Ishikawa (cell line): ENCODE measurements at regions not wholly inside any gene's neighbourhood (a gene's known extent, or its start where the extent isn't known, plus 50 kb on each side); places are given as distances from the start of the nearest gene placed in this dataset.

Experiments used
- RAD21 ChIP-seq: IDR thresholded peaks from 2 replicates; pipeline ENCODE4 v1.6.1; 2012; ENCODE audit warnings: low read depth
- ZBTB7A ChIP-seq: IDR thresholded peaks from 2 replicates; pipeline ENCODE4 v1.6.1; 2012; ENCODE audit warnings: low read depth

DNA sequence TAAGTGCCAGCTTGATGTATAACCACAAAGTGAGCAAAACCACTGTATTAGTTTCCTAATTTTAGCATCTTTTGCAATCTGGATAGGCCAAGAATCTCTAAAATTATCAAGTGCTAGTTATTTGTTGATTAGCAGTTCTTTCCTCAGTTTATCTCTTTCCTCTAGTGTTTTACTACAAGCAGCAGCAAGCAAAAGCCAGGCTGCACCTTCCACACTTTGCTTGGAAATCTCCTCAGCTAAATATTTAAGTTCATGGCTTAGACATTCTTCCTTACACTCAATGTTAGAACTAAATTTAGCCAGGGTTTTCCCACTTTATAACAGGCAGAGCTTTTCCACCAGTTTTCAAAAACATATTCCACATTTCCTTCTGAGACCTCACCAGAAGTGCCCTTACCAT, 85.7 kb upstream of the BMPER start:
- TF ChIP-seq RAD21 (no peak), ZBTB7A (no peak)
